ENCODE measurements at regions not wholly inside any gene's neighbourhood (a gene's known extent, or its start where the extent isn't known, plus 50 kb on each side); places are given as distances from the start of the nearest gene placed in this dataset.

GRCh38 chr13:44165889-44166496 lies 207.6 kb upstream of the SERP2 start:
- Histone ChIP-seq H3K36me3 (ENCODE audit: control insufficient read depth in 2 of 2, insufficient read depth in 2 of 2, low read length in 1 of 2) (no peaks in the 10 kb centered on the region), H3K4me3 (ENCODE audit: low read depth in 1 of 2, low read length in 2 of 2) (no peak overlapping the region), H3K27me3 (ENCODE audit: control insufficient read depth in 1 of 2, insufficient read depth in 2 of 2, low read length in 2 of 2) (no peaks in the 10 kb centered on the region), H3K27ac (ENCODE audit: low read depth in 2 of 2, low read length in 1 of 2) (no peak overlapping the region), H3K9me3 (ENCODE audit: control insufficient read depth in 2 of 2, insufficient read depth in 1 of 2, low read depth in 1 of 2, low read length in 1 of 2) (no peaks in the 10 kb centered on the region), H3K4me1 (ENCODE audit: control insufficient read depth in 2 of 2, insufficient read depth in 2 of 2, low read length in 1 of 2) (no peaks in the 10 kb centered on the region)
- WGBS, 2 donors: 69 to 75% methylated on average over 7 of the region's 7 CpGs

GRCh38 chr13:44169018-44169911 lies 204.4 kb upstream of the SERP2 start:
- no peaks in the 10 kb centered on the region for H3K27me3 ChIP-seq (ENCODE audit: control insufficient read depth in 1 of 2, insufficient read depth in 2 of 2, low read length in 2 of 2)
- WGBS, 2 donors: 86 to 91% methylated on average over 2 of the region's 2 CpGs
- no peak overlapping the region for H3K4me3 ChIP-seq (ENCODE audit: low read depth in 1 of 2, low read length in 2 of 2)
- no peaks in the 10 kb centered on the region for H3K9me3 ChIP-seq (ENCODE audit: control insufficient read depth in 2 of 2, insufficient read depth in 1 of 2, low read depth in 1 of 2, low read length in 1 of 2)
- no peaks in the 10 kb centered on the region for H3K36me3 ChIP-seq (ENCODE audit: control insufficient read depth in 2 of 2, insufficient read depth in 2 of 2, low read length in 1 of 2)
- H3K4me1 ChIP-seq (ENCODE audit: control insufficient read depth in 2 of 2, insufficient read depth in 2 of 2, low read length in 1 of 2): no peaks in the 10 kb centered on the region
- no peak overlapping the region for H3K27ac ChIP-seq (ENCODE audit: low read depth in 2 of 2, low read length in 1 of 2)

- H3K4me3 ChIP-seq (ENCODE audit: low read depth in 1 of 2, low read length in 2 of 2): no peak overlapping the region
- peaks cover 0 to 2% of the 10 kb centered on the region in 2 donors for H3K9me3 ChIP-seq (ENCODE audit: control insufficient read depth in 2 of 2, insufficient read depth in 1 of 2, low read depth in 1 of 2, low read length in 1 of 2)
- 88 to 98% methylated on average over 1 of the region's 1 CpG for WGBS, 2 donors
- no peaks in the 10 kb centered on the region for H3K4me1 ChIP-seq (ENCODE audit: control insufficient read depth in 2 of 2, insufficient read depth in 2 of 2, low read length in 1 of 2)
- H3K27ac ChIP-seq (ENCODE audit: low read depth in 2 of 2, low read length in 1 of 2): no peak overlapping the region
- no peaks in the 10 kb centered on the region for H3K27me3 ChIP-seq (ENCODE audit: control insufficient read depth in 1 of 2, insufficient read depth in 2 of 2, low read length in 2 of 2)
- H3K36me3 ChIP-seq (ENCODE audit: control insufficient read depth in 2 of 2, insufficient read depth in 2 of 2, low read length in 1 of 2): no peaks in the 10 kb centered on the region
These were observed 202.9 kb upstream of the SERP2 start for GRCh38 chr13:44170731-44171130.

- Histone ChIP-seq H3K36me3 (ENCODE audit: control insufficient read depth in 2 of 2, insufficient read depth in 2 of 2, low read length in 1 of 2) (no peaks in the 10 kb centered on the region), H3K9me3 (ENCODE audit: control insufficient read depth in 2 of 2, insufficient read depth in 1 of 2, low read depth in 1 of 2, low read length in 1 of 2) (peaks cover 0 to 2% of the 10 kb centered on the region in 2 donors), H3K4me1 (ENCODE audit: control insufficient read depth in 2 of 2, insufficient read depth in 2 of 2, low read length in 1 of 2) (no peaks in the 10 kb centered on the region), H3K27ac (ENCODE audit: low read depth in 2 of 2, low read length in 1 of 2) (no peak overlapping the region), H3K27me3 (ENCODE audit: control insufficient read depth in 1 of 2, insufficient read depth in 2 of 2, low read length in 2 of 2) (no peaks in the 10 kb centered on the region), H3K4me3 (ENCODE audit: low read depth in 1 of 2, low read length in 2 of 2) (no peak overlapping the region)
- 88 to 95% methylated on average over 1 of the region's 1 CpG for WGBS, 2 donors
These were observed 202.5 kb upstream of the SERP2 start for GRCh38 chr13:44171156-44171555.

- H3K27me3 ChIP-seq (ENCODE audit: control insufficient read depth in 1 of 2, insufficient read depth in 2 of 2, low read length in 2 of 2): no peaks in the 10 kb centered on the region
- H3K27ac ChIP-seq (ENCODE audit: low read depth in 2 of 2, low read length in 1 of 2): no peak overlapping the region
- peaks cover 0 to 2% of the 10 kb centered on the region in 2 donors for H3K9me3 ChIP-seq (ENCODE audit: control insufficient read depth in 2 of 2, insufficient read depth in 1 of 2, low read depth in 1 of 2, low read length in 1 of 2)
- H3K4me1 ChIP-seq (ENCODE audit: control insufficient read depth in 2 of 2, insufficient read depth in 2 of 2, low read length in 1 of 2): no peaks in the 10 kb centered on the region
- no peak overlapping the region for H3K4me3 ChIP-seq (ENCODE audit: low read depth in 1 of 2, low read length in 2 of 2)
- no peaks in the 10 kb centered on the region for H3K36me3 ChIP-seq (ENCODE audit: control insufficient read depth in 2 of 2, insufficient read depth in 2 of 2, low read length in 1 of 2)
These were observed 201.8 kb upstream of the SERP2 start for GRCh38 chr13:44171861-44172260.

- Histone ChIP-seq H3K4me1 (ENCODE audit: control insufficient read depth in 2 of 2, insufficient read depth in 2 of 2, low read length in 1 of 2) (no peaks in the 10 kb centered on the region), H3K36me3 (ENCODE audit: control insufficient read depth in 2 of 2, insufficient read depth in 2 of 2, low read length in 1 of 2) (no peaks in the 10 kb centered on the region), H3K27ac (ENCODE audit: low read depth in 2 of 2, low read length in 1 of 2) (no peak overlapping the region), H3K4me3 (ENCODE audit: low read depth in 1 of 2, low read length in 2 of 2) (no peak overlapping the region), H3K9me3 (ENCODE audit: control insufficient read depth in 2 of 2, insufficient read depth in 1 of 2, low read depth in 1 of 2, low read length in 1 of 2) (peaks cover 0 to 2% of the 10 kb centered on the region in 2 donors), H3K27me3 (ENCODE audit: control insufficient read depth in 1 of 2, insufficient read depth in 2 of 2, low read length in 2 of 2) (no peaks in the 10 kb centered on the region)
- 82 to 86% methylated on average over 4 of the region's 4 CpGs for WGBS, 2 donors
These were observed 201.3 kb upstream of the SERP2 start for GRCh38 chr13:44172281-44172810.

GRCh38 chr13:44174769-44175425 lies 198.7 kb upstream of the SERP2 start:
- no peaks in the 10 kb centered on the region for H3K36me3 ChIP-seq (ENCODE audit: control insufficient read depth in 2 of 2, insufficient read depth in 2 of 2, low read length in 1 of 2)
- no peaks in the 10 kb centered on the region for H3K4me1 ChIP-seq (ENCODE audit: control insufficient read depth in 2 of 2, insufficient read depth in 2 of 2, low read length in 1 of 2)
- no peak overlapping the region for H3K27ac ChIP-seq (ENCODE audit: low read depth in 2 of 2, low read length in 1 of 2)
- H3K4me3 ChIP-seq (ENCODE audit: low read depth in 1 of 2, low read length in 2 of 2): no peak overlapping the region
- H3K27me3 ChIP-seq (ENCODE audit: control insufficient read depth in 1 of 2, insufficient read depth in 2 of 2, low read length in 2 of 2): no peaks in the 10 kb centered on the region
- 57 to 70% methylated on average over 3 of the region's 3 CpGs for WGBS, 2 donors
- peaks cover 0 to 2% of the 10 kb centered on the region in 2 donors for H3K9me3 ChIP-seq (ENCODE audit: control insufficient read depth in 2 of 2, insufficient read depth in 1 of 2, low read depth in 1 of 2, low read length in 1 of 2)

- no peak overlapping the region for H3K27ac ChIP-seq (ENCODE audit: low read depth in 2 of 2, low read length in 1 of 2)
- no CpG with 5 or more reads among the region's 1 CpG for WGBS, 2 donors
- no peaks in the 10 kb centered on the region for H3K36me3 ChIP-seq (ENCODE audit: control insufficient read depth in 2 of 2, insufficient read depth in 2 of 2, low read length in 1 of 2)
- no peak overlapping the region for H3K4me3 ChIP-seq (ENCODE audit: low read depth in 1 of 2, low read length in 2 of 2)
- H3K4me1 ChIP-seq (ENCODE audit: control insufficient read depth in 2 of 2, insufficient read depth in 2 of 2, low read length in 1 of 2): no peaks in the 10 kb centered on the region
- peaks cover 0 to 2% of the 10 kb centered on the region in 2 donors for H3K9me3 ChIP-seq (ENCODE audit: control insufficient read depth in 2 of 2, insufficient read depth in 1 of 2, low read depth in 1 of 2, low read length in 1 of 2)
- no peaks in the 10 kb centered on the region for H3K27me3 ChIP-seq (ENCODE audit: control insufficient read depth in 1 of 2, insufficient read depth in 2 of 2, low read length in 2 of 2)
These were observed 197.5 kb upstream of the SERP2 start for GRCh38 chr13:44176173-44176572.

GRCh38 chr13:44180876-44181536 lies 192.6 kb upstream of the SERP2 start:
- no peaks in the 10 kb centered on the region for H3K4me1 ChIP-seq (ENCODE audit: control insufficient read depth in 2 of 2, insufficient read depth in 2 of 2, low read length in 1 of 2)
- H3K9me3 ChIP-seq (ENCODE audit: control insufficient read depth in 2 of 2, insufficient read depth in 1 of 2, low read depth in 1 of 2, low read length in 1 of 2): no peaks in the 10 kb centered on the region
- WGBS, 2 donors: 89 to 91% methylated on average over 8 of the region's 8 CpGs
- H3K27ac ChIP-seq (ENCODE audit: low read depth in 2 of 2, low read length in 1 of 2): no peak overlapping the region
- H3K4me3 ChIP-seq (ENCODE audit: low read depth in 1 of 2, low read length in 2 of 2): no peak overlapping the region
- H3K36me3 ChIP-seq (ENCODE audit: control insufficient read depth in 2 of 2, insufficient read depth in 2 of 2, low read length in 1 of 2): no peaks in the 10 kb centered on the region
- no peaks in the 10 kb centered on the region for H3K27me3 ChIP-seq (ENCODE audit: control insufficient read depth in 1 of 2, insufficient read depth in 2 of 2, low read length in 2 of 2)

All from esophagus (tissue), 2 donors.